Spleen (tissue), 11 donors: ENCODE measurements at regions not wholly inside any gene's neighbourhood (a gene's known extent, or its start where the extent isn't known, plus 50 kb on each side); places are given as distances from the start of the nearest gene placed in this dataset.
"Not testable (repeated sequence)": the region's sequence is repeated elsewhere in the genome, so short reads cannot be mapped to it uniquely, and the experiment has no call there.

Source experiments
- DNase-seq: peaks from one replicate; pipeline ENCODE4 v3.0.0-alpha.2; 2020
- H3K27ac ChIP-seq, 8 donors: fragments of 200-600 bp; sonication (generic) in 7 of 8; 1 replicate in 4 of 8; 2 replicates in 4 of 8; pipeline versions ENCODE4 v1.5.0 to v1.8.0; 2016 to 2021; ENCODE audit warnings: inconsistent platforms in 4 of 8, mild to moderate bottlenecking in 4 of 8, moderate library complexity in 1 of 8
- H3K27me3 ChIP-seq, 7 donors: fragments of 200-600 bp; sonication (generic) in 6 of 7; replicated peaks in 1 of 7; 1 replicate in 4 of 7; 2 replicates in 3 of 7; pipeline versions ENCODE4 v1.5.0 to v1.8.0; 2016 to 2021; ENCODE audit warnings: inconsistent platforms in 3 of 7, mild to moderate bottlenecking in 1 of 7
- H3K36me3 ChIP-seq, 6 donors: fragments of 200-600 bp; sonication (generic) in 5 of 6; 1 replicate in 4 of 6; 2 replicates in 2 of 6; pipeline versions ENCODE4 v1.5.0 to v1.8.0; 2016 to 2021; ENCODE audit warnings: inconsistent platforms in 2 of 6
- H3K4me1 ChIP-seq, 6 donors: fragments of 200-600 bp; sonication (generic) in 5 of 6; 1 replicate in 3 of 6; 2 replicates in 3 of 6; pipeline versions ENCODE4 v1.5.0 to v1.8.0; 2016 to 2021; ENCODE audit warnings: inconsistent platforms in 3 of 6
- H3K4me3 ChIP-seq, 8 donors: fragments of 200-600 bp; sonication (generic) in 7 of 8; 1 replicate in 4 of 8; 2 replicates in 4 of 8; pipeline versions ENCODE4 v1.5.0 to v1.8.0; 2016 to 2021; ENCODE audit warnings: inconsistent platforms in 4 of 8, mild to moderate bottlenecking in 4 of 8, moderate library complexity in 2 of 8
- H3K9me3 ChIP-seq, 8 donors: fragments of 200-600 bp; sonication (generic) in 7 of 8; 1 replicate in 4 of 8; 2 replicates in 4 of 8; pipeline versions ENCODE4 v1.5.0 to v1.8.0; 2016 to 2021; ENCODE audit warnings: inconsistent platforms in 4 of 8
- CTCF ChIP-seq, 11 experiments: fragments of 200-600 bp in 7 of 11; fragments of 450-650 bp in 4 of 11; sonication (generic) in 4 of 11; IDR thresholded peaks in 8 of 11; conservative IDR thresholded peaks in 3 of 11; 1 replicate in 7 of 11; 2 replicates in 4 of 11; pipeline versions ENCODE4 v1.4.0 to v1.8.0; 2016 to 2021; ENCODE audit warnings: antibody characterized with exemption in 11 of 11, inconsistent platforms in 4 of 11, mild to moderate bottlenecking in 1 of 11
- POLR2A ChIP-seq, 3 donors: fragments of 450-650 bp; IDR thresholded peaks; one replicate each; pipeline ENCODE4 v1.5.1; 2017; ENCODE audit warnings: antibody characterized with exemption in 3 of 3, mild to moderate bottlenecking in 1 of 3
- POLR2AphosphoS5 ChIP-seq, 3 donors: sonication (generic); formaldehyde crosslinking; IDR thresholded peaks; one replicate each; pipeline ENCODE4 v1.5.1; 2017; ENCODE audit warnings: antibody characterized with exemption in 3 of 3
- WGBS, 5 donors: extraction: QIAGEN DNeasy Blood & Tissue Kit in 3 of 5; methylation state at CpG; one replicate each; pipeline versions ENCODE4 v1.1.5 to v1.1.7; 2013 to 2018; 5-methylcytosine and 5-hydroxymethylcytosine counted together
- intact Hi-C: fragments of 100-400 bp; cut with DNase I; formaldehyde crosslinking; loops from one replicate; pipeline ENCODE4 v1.15.0; 2023; ENCODE audit warnings: low total_unique reads
- donor health status: healthy with polysubstance abuse.
- donor health status: DM: no; HTN: no; CAD: no; lungs with moderate emphysema.
- donor health status: DM: no; HTN: no; CAD: no.
- donor health status: Bipolar disorder and iron deficiency.
- donor health status: healthy.
- donor health status: DM: no; HTN: no; CAD: no.
- donor health status: DM: yes; HTN: yes; CAD: no.

- no peaks in the 10 kb centered on the region for H3K27me3 ChIP-seq
- intact Hi-C loops = no loop called here
- H3K27ac ChIP-seq = no peak overlapping the region
- no peaks in the 10 kb centered on the region for H3K36me3 ChIP-seq
- DNase-seq = no peak
- no peaks in the 10 kb centered on the region for H3K4me1 ChIP-seq
- no peak for TF ChIP-seq POLR2AphosphoS5 (IDR thresholded peaks at IDR 0.05)
- TF ChIP-seq POLR2A (IDR thresholded peaks at IDR 0.05) = no peak
- no peak for TF ChIP-seq CTCF (IDR thresholded peaks at IDR 0.05 in 8 of 11, conservative IDR thresholded peaks at IDR 0.05 in 3 of 11)
- H3K9me3 ChIP-seq = no peaks in the 10 kb centered on the region
- no peak overlapping the region for H3K4me3 ChIP-seq
- WGBS, 5 donors = 52 to 69% (median 67%) methylated on average over 3 of the region's 3 CpGs
Observed at GRCh38 chr5:102068870-102069269, 227.2 kb downstream of the SLCO4C1 start.

- no peak for TF ChIP-seq POLR2AphosphoS5 (IDR thresholded peaks at IDR 0.05)
- intact Hi-C loops = no loop called here
- no peaks in the 10 kb centered on the region for H3K27me3 ChIP-seq
- no peaks in the 10 kb centered on the region for H3K36me3 ChIP-seq
- no peaks in the 10 kb centered on the region for H3K4me1 ChIP-seq
- no peak overlapping the region for H3K27ac ChIP-seq
- no peak overlapping the region for H3K4me3 ChIP-seq
- H3K9me3 ChIP-seq = no peaks in the 10 kb centered on the region
- no peak for DNase-seq
Observed at GRCh38 chr5:102049517-102049916, 246.6 kb downstream of the SLCO4C1 start.

GRCh38 chr5:102048940-102049339 lies 247.1 kb downstream of the SLCO4C1 start:
- TF ChIP-seq POLR2AphosphoS5 (IDR thresholded peaks at IDR 0.05) (no peak), POLR2A (IDR thresholded peaks at IDR 0.05) (no peak), CTCF (IDR thresholded peaks at IDR 0.05 in 8 of 11, conservative IDR thresholded peaks at IDR 0.05 in 3 of 11) (no peak)
- intact Hi-C loops = no loop called here
- DNase-seq = no peak
- Histone ChIP-seq H3K36me3 (no peaks in the 10 kb centered on the region), H3K4me1 (no peaks in the 10 kb centered on the region), H3K9me3 (no peaks in the 10 kb centered on the region), H3K27ac (no peak overlapping the region), H3K4me3 (no peak overlapping the region), H3K27me3 (no peaks in the 10 kb centered on the region)
- WGBS, 5 donors = 80 to 96% (median 92%) methylated on average over 1 of the region's 1 CpG

GRCh38 chr5:102047073-102047472 lies 249.0 kb downstream of the SLCO4C1 start:
- intact Hi-C loops = not testable (repeated sequence)

GRCh38 chr5:102040326-102040725 lies 255.8 kb downstream of the SLCO4C1 start:
- intact Hi-C loops = no loop called here
- Histone ChIP-seq H3K9me3 (no peaks in the 10 kb centered on the region), H3K27ac (no peak overlapping the region), H3K36me3 (no peaks in the 10 kb centered on the region), H3K4me1 (no peaks in the 10 kb centered on the region), H3K27me3 (no peaks in the 10 kb centered on the region), H3K4me3 (no peak overlapping the region)
- WGBS, 5 donors = 75 to 96% (median 81%) methylated on average over 1 of the region's 1 CpG
- DNase-seq = no peak
- no peak for TF ChIP-seq POLR2A (IDR thresholded peaks at IDR 0.05)
- no peak for TF ChIP-seq POLR2AphosphoS5 (IDR thresholded peaks at IDR 0.05)
- TF ChIP-seq CTCF (IDR thresholded peaks at IDR 0.05 in 8 of 11, conservative IDR thresholded peaks at IDR 0.05 in 3 of 11) = no peak

More at GRCh38 chr5:102047073-102047472, 249.0 kb downstream of the SLCO4C1 start:
- H3K36me3 ChIP-seq, H3K27me3 ChIP-seq, H3K9me3 ChIP-seq, H3K4me1 ChIP-seq, H3K27ac ChIP-seq, DNase-seq, H3K4me3 ChIP-seq: not testable (repeated sequence)
